ENCODE measurements at regions not wholly inside any gene's neighbourhood (a gene's known extent, or its start where the extent isn't known, plus 50 kb on each side); places are given as distances from the start of the nearest gene placed in this dataset.
A peak's percentile ranks its signal among the peaks of the same experiment; 100 is the strongest.
"Not testable (repeated sequence)": the region's sequence is repeated elsewhere in the genome, so short reads cannot be mapped to it uniquely, and the experiment has no call there.

- no peaks in the 10 kb centered on the region for H3K4me1 ChIP-seq
- H3K27ac ChIP-seq: no peak overlapping the region
- intact Hi-C loops (cut with DNase I): no loop called here
- no peak for ATAC-seq
- no peak overlapping the region for H3K4me3 ChIP-seq
- H3K9me3 ChIP-seq: no peaks in the 10 kb centered on the region
- TF ChIP-seq POLR2A (IDR thresholded peaks at IDR 0.05) (no peak), CTCF (IDR thresholded peaks at IDR 0.05) (no peak)
- H3K36me3 ChIP-seq: no peaks in the 10 kb centered on the region
- H3K27me3 ChIP-seq: no peaks in the 10 kb centered on the region
- no peak for DNase-seq
Measured at GRCh38 chr12:75754698-75755097, 243.3 kb upstream of the KRR1 start.

GRCh38 chr12:75754141-75754540, 242.7 kb upstream of the KRR1 start:
- Histone ChIP-seq H3K4me1 (no peaks in the 10 kb centered on the region), H3K4me3 (no peak overlapping the region), H3K9me3 (no peaks in the 10 kb centered on the region), H3K27ac (no peak overlapping the region), H3K27me3 (no peaks in the 10 kb centered on the region), H3K36me3 (no peaks in the 10 kb centered on the region)
- 95 to 100% (median 99%) methylated on average over 1 of the region's 1 CpG for WGBS, 4 donors
- no peak for ATAC-seq
- no peak for DNase-seq
- intact Hi-C loops (cut with DNase I): no loop called here
- no peak for TF ChIP-seq CTCF (IDR thresholded peaks at IDR 0.05)
- no peak for TF ChIP-seq POLR2A (IDR thresholded peaks at IDR 0.05)

GRCh38 chr12:75751769-75752471, 240.5 kb upstream of the KRR1 start:
- TF ChIP-seq CTCF (IDR thresholded peaks at IDR 0.05) (no peak), POLR2A (IDR thresholded peaks at IDR 0.05) (no peak)
- WGBS, 4 donors: 84 to 95% (median 90%) methylated on average over 4 of the region's 4 CpGs
- Histone ChIP-seq H3K4me1 (peaks cover 0 to 6% (median 0%) of the 10 kb centered on the region in 12 donors), H3K27ac (no peak overlapping the region), H3K36me3 (no peaks in the 10 kb centered on the region), H3K4me3 (no peak overlapping the region), H3K9me3 (no peaks in the 10 kb centered on the region), H3K27me3 (no peaks in the 10 kb centered on the region)
- no peak for DNase-seq
- intact Hi-C loops (cut with DNase I): no loop called here
- no peak for ATAC-seq

- Histone ChIP-seq H3K4me1 (peaks cover 0 to 6% (median 0%) of the 10 kb centered on the region in 12 donors), H3K36me3 (no peaks in the 10 kb centered on the region), H3K9me3 (no peaks in the 10 kb centered on the region), H3K4me3 (no peak overlapping the region), H3K27ac (peak overlapping the region in 1 of 12 donors; percentile 45), H3K27me3 (no peaks in the 10 kb centered on the region)
- ATAC-seq: no peak
- TF ChIP-seq POLR2A (IDR thresholded peaks at IDR 0.05) (no peak), CTCF (IDR thresholded peaks at IDR 0.05) (no peak)
- intact Hi-C loops (cut with DNase I): no loop called here
- no peak for DNase-seq
- WGBS, 4 donors: 66 to 76% (median 68%) methylated on average over 4 of the region's 4 CpGs
Measured at GRCh38 chr12:75750716-75751306, 239.4 kb upstream of the KRR1 start.

DNA sequence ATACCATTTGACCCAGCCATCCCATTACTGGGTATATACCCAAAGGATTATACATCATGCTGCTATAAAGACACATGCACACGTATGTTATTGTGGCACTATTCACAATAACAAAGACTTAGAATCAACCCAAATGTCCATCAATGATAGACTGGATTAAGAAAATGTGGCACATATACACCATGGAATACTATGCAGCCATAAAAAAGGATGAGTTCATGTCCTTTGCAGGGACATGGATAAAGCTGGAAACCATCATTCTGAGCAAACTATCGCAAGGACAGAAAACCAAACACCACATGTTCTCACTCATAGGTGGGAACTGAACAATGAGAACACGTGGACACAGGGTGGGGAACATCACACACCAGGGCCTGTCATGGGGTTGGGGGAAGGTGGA, 237.6 kb upstream of the KRR1 start:
- intact Hi-C loops (cut with DNase I); H3K27ac ChIP-seq; H3K9me3 ChIP-seq; ATAC-seq; H3K4me1 ChIP-seq; H3K27me3 ChIP-seq; DNase-seq; H3K4me3 ChIP-seq; H3K36me3 ChIP-seq: not testable (repeated sequence)
- 96 to 99% (median 97%) methylated on average over 3 of the region's 3 CpGs for WGBS, 4 donors

Data from heart left ventricle (tissue), 16 donors.